ENCODE measurements at regions not wholly inside any gene's neighbourhood (a gene's known extent, or its start where the extent isn't known, plus 50 kb on each side); places are given as distances from the start of the nearest gene placed in this dataset.

DNA sequence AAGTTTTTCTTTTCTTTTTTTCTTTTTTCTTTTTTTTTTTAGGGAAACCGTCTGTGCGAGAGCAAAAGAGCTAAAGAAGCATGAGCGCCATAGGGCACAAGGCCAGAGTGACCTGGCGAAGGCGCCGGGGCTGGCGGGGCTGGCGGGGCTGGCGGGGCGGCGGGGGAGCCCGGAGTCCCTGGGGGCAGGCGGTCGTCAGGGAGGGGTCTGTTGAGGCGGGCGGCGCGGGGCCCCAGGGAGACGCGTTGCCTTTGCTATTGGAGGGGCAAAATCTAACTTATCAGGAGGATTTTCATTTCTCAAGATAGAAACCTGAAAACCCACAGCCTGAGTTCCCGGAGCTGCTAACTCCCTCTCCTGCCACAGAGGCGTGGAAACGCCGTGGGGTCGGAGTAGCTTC lies 135.6 kb upstream of the SMAD1 start:
- no peak for DNase-seq

DNA sequence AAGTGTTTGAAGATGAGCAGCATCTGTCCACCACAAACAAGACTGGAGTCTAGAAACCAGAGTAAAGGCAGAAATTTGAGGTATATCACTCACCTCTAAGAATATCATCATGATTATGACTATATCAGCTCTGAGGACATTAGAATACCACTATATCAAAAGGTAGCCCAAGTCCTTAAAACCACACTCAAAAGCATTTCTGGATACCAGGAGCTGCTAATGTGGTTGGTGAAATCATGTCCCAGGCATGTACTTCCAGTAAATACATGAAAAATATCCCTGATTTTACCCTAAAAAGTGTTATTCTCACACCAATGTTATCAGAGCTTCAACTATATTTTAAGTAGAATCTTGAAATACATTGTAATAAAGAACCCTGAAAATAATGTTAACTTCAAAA lies 136.3 kb upstream of the SMAD1 start:
- no peak for DNase-seq

DNA sequence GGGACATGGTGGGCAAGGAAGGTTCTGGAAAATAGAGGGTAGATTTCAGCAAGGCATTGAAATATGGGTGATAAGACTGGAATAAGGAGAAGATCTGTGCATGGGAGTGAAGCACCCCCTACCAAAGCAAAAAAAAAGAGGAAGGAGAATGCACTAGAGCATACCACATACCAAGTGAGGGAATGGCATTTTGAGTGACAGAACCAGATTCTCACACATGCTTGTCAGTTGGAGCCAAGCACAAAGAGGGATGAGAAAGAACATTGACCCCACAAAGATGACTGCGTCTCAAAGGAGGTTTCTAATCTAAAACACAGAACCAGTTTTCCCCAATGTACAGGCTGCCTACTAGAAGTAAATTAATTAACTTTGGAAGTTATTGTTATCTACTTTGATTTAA lies 140.3 kb upstream of the SMAD1 start:
- DNase-seq, result no peak

DNA sequence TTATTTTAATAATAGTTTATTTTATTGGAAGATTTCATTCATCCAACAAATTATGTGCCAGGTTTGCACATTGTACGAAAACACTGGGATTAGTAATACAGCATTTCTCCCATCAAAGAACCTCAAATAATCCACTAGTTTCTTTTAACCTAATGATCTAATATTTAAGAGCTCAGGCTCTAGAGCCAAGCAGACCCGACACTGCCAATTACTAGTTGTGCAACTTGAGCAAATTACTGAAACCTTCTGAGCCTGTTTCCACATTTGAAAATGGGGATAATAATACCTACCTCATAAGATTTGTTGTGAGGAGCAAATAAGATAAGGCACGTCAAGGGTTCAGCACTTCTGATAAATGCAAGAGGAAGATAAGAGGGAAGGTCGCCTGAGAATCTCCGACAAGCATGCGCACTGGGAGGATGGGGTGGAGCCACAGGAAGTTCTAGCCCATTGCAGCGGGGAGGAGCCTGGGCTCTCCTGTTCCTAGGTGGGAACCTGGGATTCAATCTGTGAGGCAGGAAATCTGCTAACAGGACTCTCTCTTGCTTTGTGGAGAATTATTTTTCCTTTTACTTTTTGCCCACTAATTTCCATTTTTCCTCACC lies 141.5 kb upstream of the SMAD1 start:
- DNase-seq, result no peak

DNA sequence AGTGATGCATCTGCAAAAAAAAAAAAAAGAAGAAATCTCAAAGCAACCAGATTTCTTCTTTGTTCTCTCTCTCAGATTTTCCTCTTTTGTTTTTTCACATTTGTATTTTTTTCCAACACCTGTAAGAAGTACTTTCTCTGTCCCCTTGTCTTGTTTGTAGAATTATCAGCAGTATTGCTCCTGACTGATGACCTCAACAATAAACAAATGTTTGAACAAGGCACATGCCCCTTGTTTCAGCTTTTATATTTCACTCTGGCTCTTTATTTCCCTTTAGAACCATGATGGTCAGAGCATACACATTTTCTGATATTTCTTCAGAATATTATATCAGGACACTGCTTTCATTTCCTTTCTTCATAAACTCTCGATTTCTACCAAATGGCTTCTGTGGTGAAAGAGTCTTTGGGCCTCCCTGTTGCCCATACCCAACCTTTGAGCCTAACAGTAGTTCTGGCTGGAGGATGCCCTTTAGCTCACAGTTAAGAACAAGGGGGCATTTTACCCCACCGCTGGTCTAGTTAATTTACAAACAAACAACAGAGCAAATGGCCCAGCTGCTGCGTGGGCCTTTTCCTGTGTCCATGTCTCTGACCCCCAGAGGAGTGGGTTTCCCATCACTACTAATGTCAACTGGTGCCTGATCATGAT lies 142.5 kb upstream of the SMAD1 start:
- DNase-seq, result no peak

DNA sequence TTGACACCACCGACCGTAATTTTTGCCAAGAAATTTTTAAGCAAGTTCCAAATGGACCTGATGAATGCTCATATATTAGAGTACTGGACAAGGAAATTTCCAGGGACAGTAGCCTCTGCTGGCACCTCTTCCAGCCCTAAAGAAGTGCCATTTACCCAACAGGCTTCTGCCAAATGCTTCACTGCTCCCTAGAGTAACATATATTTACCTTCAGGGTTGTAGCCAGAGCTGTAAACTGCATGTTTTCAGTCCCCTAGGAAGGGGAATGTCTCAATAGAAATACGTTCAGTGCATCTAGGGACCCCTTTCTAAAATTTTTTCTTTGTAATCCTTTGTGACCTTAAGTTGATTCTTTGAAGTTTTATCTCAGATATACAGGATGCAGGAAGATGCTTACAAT lies 143.1 kb upstream of the SMAD1 start:
- DNase-seq, result no peak

DNA sequence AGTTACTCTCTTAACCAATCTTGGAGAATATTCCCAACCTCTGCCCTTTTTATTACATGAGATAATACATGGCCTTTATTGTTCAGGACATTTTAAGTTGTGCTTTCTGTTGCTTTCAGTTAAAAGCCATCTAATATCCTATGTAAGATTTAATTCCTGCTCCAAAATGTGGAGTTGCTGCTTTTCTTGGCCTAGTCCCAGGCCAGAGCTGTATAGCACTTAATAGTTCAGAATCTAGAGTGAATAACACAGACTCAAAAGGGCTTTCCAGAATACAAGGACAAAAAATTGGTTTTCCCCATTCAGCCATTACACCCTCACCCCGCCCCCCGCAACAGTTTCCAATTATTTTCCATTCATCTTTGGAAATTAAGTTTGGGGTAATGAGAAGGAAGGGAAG lies 144.3 kb upstream of the SMAD1 start:
- DNase-seq, result no peak

DNA sequence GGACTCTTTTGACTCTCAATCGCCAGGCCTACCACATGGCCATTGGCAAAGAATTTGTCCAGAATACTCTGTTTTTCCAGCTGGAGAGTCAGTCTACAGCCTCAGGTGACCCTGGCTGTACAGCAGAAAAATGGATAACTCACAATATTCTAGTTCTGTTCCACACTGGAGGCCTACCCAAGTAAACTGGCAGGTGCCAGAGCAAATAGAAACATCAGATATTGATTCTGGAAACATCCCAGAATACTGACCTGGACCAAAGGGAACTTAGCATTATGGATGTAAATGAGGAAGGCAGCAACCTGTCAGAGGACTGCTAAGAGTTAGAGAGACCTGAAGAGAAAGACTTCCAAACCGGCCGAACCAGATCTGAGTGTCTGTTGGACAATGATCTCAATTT lies 147.9 kb upstream of the SMAD1 start:
- DNase-seq, result no peak

DNA sequence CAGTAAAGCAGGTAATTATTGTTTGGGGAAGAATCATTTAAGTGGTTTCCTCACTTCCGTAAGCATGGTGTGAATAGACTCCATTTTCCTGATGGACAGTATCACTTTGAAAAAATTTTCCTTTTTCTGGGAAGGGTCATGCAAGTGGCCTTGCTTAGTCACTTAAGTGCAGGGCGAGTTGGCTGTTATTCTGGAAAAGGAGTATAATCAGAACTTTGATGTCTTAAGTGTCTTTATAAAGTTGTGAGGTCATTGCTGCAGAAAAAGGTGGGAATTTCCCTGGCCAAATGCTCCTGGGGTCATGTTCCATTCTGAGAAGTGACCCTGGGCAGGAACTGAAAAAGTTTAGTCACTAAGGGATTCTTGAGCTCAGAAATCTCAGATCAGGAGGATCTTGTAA lies 146.1 kb upstream of the OTUD4 start:
- DNase-seq, result no peak

DNA sequence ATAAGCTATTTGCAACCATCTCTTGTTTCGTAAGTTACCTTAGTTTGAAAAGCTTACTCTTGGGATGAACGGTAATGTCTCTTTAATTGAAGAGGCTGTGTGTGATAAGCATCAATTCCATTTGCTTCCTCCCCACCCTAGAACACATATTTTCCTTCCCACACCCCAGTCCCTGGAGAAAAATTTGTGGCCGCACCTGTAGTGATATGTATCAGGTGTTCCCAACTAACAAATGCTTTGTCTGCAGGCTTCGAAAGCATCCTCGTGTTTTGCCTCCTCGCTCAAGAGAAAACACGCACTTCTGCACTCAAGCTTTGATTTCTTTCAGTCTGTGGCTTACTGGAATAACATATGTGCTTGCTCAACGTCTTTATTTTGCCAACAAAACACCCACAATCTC lies 143.8 kb upstream of the OTUD4 start:
- no peak for DNase-seq

DNA sequence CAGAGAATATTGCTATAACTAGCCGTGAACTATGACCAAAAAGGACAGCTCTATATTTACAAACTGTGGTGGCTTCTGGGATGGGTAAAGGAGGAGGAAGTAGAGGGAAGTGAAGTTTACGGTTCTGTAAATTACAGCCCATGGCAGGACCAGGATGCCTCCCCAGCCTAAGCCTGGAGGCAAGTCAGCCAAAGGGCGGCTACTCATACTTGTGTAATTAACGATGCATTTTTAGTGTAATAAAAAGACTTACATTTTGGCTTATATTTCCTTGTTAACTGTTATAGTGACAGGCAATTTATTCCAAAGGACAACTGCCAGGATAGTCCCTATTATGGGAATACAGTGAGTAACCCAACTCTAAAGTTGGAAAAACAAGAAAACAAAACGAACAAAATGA lies 139.9 kb upstream of the OTUD4 start:
- no peak for DNase-seq

DNA sequence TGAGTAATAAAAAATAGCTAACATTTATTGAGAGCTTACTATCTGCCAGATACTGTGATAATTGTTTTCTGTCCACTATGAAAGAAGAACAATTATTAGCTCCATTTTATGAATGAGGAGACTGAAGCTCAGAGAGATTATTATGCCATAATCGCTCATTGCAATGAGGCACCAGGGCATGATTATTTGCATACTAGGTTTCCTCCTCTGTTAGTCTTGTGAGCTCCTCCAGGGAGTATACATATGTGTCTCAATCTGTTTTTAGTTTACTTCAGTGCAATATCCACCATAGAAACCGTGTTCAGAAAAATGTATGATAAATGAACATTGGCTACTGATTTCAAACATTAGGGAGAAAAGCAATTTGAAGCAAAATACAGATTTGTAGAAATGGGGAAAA lies 139.4 kb upstream of the OTUD4 start:
- DNase-seq, result no peak

DNA sequence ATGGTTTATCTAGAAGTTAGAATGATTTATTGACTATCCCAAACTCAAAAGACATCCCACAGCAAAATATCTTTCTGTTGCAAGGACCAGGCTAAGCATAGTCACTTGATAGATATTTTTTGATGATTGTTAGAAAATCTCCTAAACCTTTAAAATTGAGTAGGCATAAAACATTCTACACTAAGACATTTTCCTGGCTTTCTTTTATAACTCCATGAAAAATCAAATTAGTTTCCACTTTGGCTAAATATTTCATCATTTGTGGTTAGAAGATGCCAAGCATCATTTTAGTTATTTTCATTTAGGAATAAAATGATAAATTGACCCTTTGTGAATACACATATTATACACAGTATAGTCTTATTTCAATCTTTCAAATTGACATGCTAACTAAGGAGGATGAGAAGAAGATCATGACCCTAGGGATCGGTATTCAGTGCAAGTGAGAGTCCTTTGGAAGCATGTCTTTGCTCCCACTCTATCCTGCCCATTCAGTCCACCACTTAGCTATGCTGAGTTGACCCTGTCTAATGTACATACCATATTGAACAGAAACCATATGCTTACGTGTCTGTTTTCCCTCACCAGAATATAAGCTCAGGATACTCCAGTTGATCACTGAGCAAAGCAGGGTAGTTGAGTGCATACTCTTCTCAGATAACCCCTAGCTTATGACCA lies 136.6 kb upstream of the OTUD4 start:
- DNase-seq, result no peak

DNA sequence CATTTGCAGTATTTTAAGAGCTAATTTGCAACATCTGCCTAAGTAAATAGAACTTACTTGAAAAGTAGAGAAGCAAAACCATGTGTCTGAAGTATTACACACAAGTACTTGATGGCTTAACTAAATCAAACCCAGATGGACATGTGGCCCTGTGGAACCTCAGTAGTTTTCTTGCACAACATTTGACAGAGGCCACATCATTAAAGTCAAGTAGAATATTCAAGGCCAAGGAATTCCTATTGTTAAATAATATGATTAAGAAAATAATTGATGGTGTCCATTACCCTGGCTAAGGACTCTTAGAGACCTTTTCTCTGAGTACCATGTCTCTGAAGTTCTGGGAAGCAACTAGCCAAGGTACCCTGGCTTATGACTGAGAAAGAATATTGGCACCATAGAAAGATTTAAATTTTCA lies 135.4 kb upstream of the OTUD4 start:
- DNase-seq, result no peak

DNA sequence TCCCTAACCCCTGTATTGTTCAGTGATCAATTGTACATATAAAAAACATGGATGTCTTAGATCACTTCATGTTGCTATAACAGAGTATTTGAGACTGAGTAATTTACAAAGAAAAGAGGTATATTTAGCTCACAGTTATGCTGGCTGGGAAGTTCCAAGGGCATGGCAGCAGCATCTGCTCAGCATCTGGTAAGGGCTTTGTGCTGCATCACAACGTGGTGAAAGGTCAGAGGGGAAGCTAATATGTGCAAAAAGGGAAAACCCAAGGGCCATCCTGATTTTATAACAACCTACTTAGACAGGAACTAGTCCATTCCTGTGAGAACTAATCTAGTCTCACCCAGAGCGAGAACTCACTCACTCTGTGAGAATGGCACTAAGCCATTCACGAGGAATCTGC lies 128.2 kb upstream of the OTUD4 start:
- no peak for DNase-seq

DNA sequence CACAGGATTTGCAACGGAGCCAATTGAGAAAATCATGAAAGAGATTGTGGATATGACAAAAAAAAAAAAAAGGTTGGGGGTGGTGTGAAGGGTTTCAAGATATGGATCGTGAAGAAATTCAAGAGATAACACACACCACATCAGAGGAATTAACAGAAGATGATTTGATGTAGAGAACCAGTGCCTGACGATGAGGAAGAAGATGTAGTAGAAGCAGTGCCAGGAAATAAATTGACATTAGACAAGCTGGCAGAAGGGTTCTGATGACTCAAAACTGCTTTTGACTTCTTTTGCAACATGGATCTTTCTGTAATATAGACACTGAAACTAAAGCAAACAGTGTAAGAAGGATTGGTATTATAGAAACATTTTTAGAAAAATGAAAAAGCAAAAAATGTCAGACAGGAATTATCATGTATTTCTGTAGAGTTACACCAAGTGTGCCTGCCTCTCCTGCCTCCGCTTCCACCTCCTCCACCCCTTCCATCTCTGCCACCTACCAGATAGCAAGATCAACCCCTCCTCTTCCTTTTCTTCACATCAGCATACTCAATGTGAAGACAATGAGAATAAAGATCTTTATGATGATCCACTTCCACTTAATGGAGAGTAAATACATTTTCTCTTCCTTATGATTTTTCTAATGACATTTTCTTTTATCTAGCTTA lies 127.5 kb upstream of the OTUD4 start:
- no peak for DNase-seq

DNA sequence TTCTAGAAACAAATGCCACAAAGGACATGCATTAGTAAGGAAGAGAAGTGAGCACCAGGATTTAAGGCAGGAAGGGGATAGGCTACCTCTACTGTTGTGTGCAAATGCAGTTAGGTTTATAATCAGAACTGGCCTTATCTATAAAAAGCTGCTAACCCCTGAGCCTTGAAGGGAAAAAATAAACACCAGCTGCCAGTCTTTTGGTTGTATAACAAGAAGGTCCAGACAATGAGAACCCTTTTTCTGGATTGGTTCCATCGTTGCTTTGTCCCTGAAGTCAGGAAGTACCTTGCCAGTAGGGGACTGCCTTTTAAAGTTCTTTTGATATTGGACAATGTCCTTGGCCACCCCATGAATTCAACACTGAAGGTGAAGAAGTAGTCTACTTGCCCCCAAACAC lies 126.7 kb upstream of the OTUD4 start:
- no peak for DNase-seq

DNA sequence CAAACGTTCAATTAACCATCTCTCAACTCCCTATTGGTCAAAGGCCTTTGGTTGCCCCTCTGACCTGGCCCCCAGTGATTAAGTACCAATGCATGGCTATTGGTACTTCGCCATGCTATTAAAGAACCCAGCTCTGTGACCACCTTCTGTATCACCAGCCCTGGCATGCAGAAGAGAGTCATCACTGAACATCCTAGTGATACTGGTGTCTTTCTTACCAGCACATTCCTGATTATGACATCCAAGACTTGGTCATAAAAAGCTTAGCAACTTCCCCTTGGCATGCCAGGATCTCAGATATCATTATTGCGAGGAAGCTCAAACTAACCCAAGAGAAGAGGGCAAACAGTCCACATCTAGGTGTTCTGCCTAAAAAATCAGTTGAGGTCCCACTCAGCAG lies 122.3 kb upstream of the OTUD4 start:
- no peak for DNase-seq

DNA sequence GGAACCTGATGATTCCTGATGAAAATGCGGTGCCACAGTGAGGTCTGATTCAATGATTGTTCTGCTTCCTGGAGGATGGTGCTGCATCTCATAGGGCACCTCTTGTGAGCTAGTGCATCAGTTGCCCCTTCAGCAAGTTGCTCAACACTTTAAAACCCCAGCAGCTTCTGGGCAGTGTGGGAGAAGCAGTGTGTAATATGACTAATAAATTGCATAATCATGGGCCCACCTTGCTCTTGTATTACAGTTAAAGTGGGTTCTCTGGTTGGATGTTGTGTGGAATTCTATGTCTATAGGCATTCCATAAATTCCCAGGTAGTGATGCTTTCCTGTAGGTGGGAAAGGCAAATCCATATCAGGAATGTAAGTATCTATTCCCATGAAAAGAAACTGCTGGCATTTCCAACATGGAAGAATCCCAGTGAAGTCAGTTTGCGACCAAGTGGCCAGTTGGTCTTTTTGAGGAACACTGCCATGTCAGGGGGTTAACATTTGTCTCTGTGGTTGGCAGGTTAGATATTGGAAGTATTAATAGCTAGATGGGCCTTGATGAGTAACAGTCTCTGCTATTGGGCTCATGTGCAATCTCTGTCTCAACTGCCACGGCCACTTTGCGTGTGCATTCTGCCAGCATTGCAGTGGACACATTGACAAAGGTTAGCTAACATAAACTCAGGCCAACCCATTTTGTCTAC lies 121.1 kb upstream of the OTUD4 start:
- no peak for DNase-seq

DNA sequence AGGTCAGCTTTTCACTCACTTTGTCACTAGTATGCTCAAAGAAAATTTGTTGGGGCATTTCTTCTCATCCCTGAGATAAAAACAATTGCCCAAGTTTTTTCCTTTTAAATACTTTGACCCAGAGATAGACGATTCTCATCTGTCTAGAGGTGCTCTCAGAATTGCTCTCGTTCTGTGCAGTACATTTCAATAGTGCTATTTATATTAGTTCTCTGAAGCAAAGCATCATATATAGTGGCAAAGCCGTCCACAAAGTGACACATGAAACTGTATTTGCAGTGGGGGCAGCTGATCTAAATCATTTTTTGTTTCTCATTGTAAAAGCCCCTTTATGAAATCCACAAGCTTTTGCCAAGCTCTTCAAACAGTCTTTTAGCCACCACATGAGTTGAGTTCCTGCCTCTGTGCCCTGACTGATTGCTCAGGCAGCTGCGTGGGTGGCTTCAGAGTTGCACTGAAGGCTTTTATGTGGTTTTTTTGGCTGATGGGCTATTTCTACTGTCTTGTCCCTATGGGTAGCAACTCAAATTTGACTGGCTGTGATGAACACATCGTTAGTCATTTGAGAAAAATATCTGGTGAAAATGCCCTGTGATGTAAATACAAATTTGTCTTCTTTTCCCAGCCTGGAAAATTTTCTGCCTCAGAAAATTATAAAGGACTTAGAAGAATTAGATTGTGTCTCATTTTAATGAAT lies 119.1 kb upstream of the OTUD4 start:
- DNase-seq, result no peak

DNA sequence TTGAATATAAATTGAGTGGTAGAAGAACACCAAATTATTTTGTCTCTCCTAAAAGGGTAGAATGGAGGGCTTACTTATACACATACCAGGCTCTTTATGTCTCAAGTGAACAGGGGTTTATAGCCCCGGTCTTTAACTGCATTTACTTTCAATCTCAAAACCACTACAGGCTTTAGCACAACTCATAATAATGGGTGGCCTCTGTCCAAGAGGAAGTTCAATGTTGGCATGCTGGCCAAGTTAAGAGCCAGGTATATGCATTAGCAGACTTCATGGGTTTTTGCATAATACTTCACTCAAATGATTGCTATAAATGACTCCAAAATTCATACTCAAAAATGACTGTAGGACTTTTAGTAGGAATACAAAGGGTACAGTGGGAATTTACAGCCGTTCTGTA lies 118.5 kb upstream of the OTUD4 start:
- no peak for DNase-seq

DNA sequence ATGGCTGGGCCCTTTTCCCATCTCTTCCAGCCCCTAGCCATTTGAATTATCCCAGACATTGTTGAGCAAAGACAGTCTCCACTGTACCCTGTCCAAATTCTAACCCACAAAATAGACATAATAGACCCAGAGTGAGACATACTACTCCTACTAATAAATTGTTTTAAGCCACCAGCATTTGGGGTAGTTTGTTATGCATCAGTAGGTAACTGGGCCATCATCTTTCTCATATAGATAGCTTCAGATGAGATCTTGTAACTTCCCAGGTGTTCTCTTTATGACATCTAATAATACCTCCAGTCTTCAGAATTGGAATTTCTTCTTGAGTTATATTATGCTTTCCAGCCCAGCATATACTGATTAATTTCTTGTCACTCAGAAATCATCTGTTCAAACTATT lies 117.2 kb upstream of the OTUD4 start:
- no peak for DNase-seq

DNA sequence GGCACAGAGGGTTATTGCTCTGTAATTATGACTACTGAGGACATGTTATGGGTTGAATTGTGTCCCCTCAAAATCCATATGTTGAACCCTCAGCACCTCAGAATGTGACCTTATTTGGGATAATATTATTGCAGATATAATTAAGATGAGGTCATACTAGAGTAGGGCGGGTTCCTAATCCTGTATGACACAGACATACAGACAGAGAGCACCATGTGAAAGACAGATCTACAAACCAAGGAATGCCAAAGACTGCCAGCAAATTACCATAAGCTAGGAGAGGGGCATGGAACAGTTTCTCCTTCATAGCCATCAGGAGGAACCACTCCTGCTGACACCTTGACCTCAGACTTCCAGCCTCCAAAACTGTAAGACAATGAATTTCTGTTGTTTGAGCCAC lies 115.2 kb upstream of the OTUD4 start:
- DNase-seq, result no peak
